NK-92 treated with Interleukin-12 subunit alpha and Interleukin-12 subunit beta, amount 100 ng/mL, for 24 hours (cell line): ENCODE measurements at regions not wholly inside any gene's neighbourhood (a gene's known extent, or its start where the extent isn't known, plus 50 kb on each side); places are given as distances from the start of the nearest gene placed in this dataset.

ENCODE experiments used
- DNase-seq: peaks from one replicate; lab custom pipeline; 2025; lab: John Stamatoyannopoulos, UW

GRCh38 chr4:1476140-1476513 lies 69.9 kb upstream of the NKX1-1 start:
- DNase-seq = no peak

DNA sequence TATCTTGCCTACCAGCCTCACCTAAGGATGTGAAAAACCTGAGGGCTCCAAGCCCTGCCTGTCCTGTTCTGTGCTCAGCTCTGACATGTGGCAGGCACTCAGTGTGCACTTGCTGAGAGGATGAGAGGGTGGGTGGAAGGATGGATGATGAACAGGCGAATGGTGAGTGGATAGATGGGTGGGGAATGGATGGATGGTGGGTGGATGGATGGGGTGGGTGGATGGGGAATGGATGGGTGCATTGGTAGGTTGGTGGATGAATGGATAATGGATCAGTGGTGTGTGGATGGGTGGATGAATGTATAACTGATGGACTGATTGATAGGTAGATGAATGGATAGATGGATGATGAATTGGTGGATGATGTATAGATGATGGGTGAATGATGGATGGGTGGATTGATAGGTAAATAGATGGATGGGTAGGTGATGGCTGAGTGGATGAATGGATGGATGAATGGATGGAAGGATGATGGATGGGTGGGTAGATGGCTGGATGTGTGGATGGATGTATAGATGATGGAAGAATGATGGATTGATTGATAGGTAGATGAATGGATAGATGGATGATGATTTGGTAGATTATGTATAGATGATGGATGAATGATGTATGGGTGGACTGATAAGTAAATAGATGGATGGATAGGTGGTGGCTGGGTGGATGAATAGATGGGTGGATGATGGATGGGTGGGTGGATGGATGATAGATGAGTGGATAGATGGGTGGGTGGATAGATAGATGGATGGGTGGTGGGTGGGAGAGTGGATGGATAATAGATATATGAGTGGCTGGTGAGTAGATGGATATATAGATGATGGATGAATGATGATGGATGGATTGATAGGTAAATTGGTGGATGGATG lies 69.3 kb upstream of the NKX1-1 start:
- DNase-seq = no peak

GRCh38 chr4:1474126-1475090 lies 68.2 kb upstream of the NKX1-1 start:
- DNase-seq = no peak

DNA sequence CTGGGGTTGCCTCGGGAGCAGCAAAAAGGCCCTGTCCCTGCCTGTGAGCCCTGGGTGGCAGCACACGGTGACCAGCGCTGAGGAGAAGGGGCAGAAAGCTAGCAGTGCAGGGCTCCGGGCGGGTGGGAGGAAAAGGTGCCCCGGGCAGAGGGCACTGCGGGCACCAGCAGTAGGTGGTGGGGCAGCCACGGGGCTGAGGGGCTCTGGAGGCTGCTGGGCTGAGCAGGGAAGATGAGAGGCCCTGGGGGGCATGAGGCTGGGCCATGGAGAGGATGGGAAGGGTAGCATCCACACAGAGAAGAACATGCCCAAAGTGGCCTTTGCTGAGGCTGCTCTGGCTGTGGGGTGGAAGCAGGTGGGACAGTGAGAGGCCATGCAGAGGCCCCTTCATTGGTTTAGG lies 67.5 kb upstream of the NKX1-1 start:
- DNase-seq = no peak

DNA sequence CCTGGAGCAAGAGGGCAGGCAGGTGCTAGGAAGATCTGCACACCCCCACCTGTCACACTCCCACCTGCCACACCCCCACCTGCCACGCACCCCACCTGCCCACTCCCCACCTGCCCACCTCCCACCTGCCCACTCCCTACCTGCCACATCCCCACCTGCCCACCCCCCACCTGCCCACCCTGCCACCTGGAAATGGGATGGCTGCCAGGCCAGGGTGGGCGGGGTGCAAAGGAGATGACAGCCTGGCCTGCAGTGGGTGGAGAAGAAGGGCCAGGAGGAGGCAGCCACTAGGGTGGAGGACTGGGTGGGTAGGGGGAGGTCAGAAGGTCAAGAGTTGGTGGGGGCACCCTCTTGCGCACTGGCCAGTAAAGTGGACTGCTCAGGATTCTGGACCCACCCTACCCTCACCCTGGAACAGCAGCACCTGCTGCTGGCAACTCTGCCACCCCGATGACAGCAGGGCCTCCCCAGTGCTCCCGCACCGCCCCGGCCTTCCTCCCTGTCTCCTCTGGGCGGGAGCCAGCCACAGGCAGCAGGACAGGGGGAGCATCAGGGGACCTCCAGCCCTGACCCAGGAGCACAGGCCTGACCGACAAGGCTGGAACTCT lies 66.8 kb upstream of the NKX1-1 start:
- DNase-seq = no peak

DNA sequence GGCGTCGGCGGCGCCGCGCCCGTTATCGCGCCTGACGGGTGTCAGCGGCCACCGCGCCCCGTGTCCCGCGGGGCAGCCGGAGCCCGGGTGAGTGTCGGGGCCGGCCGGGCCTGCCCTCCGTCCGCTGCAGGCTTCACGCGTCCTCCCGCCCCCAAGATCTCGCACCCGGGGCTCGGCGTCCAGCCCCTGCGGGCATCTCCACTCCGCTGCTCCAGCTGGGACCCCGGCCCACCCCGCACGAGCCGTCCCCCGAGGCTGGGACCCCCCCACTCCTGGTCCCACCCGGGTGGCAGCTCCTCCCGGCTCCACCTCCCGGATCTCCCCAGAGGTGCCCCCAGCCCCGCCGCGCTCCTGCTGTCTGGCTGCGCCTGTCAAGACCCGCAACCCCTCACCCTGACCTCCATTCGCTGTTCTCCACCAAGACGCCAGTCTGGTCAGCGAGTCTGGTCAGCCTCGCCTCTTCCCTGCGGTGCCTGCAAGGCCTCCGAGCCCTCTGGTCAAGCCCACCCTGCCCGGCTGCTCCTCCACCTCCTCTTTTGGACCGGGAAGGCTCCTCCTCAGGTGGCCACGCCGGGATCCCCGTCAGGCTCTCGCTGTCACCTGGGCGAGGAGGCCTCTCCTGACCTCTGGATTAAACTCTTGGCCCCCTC lies 66.0 kb upstream of the NKX1-1 start:
- DNase-seq = no peak

DNA sequence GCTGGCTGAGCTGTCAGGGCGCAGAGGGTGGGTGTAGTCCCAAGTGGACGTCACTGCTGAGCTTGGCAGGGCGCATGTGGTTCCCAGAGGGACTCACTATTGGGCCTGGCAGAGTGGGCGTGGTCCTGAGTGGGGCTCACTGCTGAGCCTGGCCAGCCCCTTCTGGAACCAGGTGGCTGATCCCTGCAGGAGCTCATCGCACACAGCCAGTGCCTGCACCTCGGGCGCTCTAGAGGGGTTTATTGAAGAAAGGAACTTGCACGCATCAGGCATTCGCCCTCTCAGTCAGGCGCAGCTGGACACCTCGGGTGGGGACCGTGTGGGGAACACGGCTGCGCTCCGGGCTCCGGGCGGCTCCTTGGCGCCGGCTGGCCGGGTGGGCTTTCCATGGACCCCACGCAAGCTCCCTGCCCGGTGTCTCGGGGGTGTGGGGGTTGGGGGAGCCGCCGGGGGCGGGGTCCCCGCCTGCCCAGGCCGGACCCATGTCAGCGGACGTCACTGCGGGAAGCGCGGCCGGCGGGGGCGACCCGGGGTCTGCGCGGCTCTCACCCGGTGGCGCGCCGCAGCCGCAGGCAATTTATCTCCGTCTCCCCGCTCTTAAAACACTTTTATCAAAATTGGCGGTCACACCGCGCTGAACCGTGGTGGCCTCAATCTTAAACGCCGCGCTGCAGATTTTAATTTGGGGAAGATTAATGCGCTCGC lies 65.4 kb upstream of the NKX1-1 start:
- DNase-seq = no peak

GRCh38 chr4:1470816-1471442 lies 64.7 kb upstream of the NKX1-1 start:
- DNase-seq = no peak

GRCh38 chr4:1470393-1470670 lies 64.1 kb upstream of the NKX1-1 start:
- DNase-seq = no peak

DNA sequence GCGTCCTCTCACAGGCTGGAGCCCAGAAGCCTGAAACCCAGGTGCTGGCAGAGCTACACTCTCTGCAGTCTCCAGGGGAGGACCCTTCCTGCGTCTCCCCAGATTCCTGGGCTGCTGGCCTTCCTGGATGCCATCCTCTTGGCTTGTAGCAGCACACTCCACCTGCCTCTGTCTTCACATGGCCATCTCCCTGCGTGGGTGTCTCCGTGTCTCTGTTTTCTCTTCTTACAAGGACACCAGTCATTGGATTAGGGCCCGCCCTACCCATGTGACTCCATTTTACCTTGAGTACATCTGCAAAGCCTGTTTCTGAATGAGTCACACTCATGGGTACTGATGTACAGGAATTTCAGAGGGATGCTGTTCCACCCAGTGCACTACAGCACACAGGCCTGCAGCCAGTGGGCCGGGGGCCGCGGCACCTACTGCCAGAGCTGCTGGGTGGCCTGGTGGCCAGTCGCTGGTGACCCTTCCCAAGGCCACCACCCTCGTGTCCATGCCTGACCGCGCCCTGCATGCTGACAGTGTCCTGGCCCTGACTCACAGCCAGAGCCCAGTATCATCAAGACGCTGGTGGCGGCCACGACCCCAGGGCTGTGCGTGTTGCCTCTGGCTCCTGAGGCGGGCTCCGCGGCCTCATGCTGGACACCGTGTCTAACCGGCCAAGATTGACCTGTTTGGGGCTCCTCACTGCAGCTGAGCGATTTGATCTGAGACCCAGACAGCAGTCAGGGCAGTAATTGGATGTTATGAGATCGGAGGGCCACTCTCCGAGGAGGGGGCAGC lies 63.6 kb upstream of the NKX1-1 start:
- no peak for DNase-seq

DNA sequence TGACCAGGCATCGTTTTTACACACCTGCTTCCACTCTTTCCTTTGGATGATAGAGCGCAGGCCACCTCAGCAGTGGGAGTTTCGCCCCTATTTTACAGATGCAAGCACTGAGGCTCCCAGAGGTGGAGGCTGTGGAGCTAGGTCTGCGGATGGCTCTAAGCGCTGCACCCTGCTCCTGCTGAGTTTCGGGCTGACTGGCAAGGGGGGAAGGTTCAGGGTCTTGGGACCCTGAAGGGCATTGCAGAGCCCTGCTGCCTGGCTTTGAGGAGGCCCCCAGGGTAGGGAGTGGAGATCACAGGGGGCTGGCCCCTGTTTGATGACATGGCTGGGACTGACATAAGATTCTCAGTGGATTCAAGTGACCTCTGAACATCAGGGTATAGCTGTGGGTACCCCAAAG lies 62.8 kb upstream of the NKX1-1 start:
- no peak for DNase-seq

DNA sequence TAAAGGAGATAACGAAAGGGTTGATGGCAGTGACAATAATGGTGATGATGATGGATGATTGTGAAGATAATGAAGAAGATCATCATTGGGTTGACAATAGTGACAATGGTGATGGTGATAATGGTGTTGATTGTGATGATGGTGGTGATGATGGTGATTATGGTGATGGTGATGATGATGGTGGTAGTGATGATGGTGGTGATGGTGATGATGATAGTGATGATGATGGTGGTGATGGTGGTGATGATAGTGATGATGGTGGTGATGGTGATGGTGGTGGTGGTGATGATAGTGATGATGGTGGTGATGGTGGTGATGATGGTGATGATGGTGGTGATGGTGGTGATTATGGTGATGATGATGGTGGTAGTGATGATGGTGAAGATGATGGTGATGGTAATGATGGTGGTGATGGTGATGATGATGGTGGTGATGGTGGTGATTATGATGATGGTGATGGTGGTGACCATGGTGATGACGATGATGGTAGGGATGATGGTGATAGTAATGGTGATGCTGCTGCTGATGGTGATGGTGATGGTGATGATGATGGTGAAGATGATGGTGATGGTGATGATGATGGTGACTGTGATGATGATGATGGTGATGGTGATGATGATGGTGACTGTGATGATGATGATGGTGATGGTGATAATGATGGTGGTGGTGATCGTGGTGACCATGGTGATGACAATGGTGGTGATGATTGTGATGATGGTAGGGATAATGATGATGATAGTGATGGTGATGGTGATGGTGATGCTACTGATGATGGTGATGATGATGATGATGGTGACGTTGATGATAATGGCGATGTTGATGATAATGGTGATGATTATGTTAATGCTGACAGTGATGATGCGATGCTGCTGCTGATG lies 61.6 kb upstream of the NKX1-1 start:
- DNase-seq = no peak

DNA sequence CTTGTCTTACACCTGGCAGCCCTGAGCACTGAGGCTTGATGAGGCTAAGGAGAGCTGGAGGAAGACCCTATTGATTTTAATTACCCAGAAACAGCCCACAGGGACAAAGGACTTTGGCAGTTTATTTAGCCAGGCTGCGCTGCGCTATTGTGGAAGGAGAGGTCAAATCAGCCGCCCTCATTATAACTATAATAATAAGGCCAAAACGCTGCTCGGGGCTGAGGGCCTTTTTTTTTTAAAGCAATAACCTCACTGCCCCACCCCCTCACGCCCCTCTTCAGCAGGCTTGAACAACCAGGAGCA lies 60.6 kb upstream of the NKX1-1 start:
- no peak for DNase-seq

DNA sequence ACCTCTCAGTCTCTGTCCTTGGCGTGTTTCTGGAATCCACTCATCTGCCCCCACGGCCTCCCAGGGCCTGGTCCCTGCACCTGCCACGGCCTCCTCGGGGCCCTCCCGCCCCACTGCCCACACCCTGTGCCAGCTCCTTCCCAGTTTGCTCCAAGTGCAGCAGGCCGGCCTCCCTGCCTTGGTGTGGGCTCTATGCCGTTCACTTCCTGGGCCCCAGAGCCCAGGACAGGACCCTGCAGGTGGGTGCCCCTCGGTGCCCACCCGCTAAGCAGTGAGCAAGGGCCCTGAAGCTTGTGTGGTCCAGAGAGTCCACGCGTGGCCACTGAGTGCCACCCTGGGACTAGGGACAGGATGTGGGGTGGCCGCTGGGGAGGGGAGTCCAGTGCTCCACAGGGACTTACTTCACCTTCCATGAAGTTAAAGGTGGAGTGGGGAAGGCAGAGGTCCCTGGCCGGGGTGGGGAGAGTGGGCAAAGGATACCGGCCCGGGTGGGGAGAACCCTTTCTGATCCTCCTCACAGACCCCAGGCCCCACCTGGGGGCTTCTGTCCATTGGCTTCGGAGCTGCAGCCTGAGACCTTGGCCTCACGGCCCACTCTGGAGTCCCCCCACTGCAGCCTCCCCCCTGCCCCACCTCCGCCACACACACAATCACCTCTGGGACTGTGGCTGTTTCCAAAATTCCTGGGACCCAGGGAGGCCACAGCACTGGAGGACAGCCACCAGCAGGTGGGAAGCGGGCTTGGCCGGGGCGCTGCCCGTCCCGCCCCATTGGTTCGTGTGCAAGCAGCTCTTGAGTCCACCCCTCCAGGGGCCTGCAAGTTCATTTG lies 60.0 kb upstream of the NKX1-1 start:
- DNase-seq = no peak

GRCh38 chr4:1465173-1466033 lies 59.2 kb upstream of the NKX1-1 start:
- DNase-seq = no peak

GRCh38 chr4:1464581-1465171 lies 58.4 kb upstream of the NKX1-1 start:
- DNase-seq = no peak

DNA sequence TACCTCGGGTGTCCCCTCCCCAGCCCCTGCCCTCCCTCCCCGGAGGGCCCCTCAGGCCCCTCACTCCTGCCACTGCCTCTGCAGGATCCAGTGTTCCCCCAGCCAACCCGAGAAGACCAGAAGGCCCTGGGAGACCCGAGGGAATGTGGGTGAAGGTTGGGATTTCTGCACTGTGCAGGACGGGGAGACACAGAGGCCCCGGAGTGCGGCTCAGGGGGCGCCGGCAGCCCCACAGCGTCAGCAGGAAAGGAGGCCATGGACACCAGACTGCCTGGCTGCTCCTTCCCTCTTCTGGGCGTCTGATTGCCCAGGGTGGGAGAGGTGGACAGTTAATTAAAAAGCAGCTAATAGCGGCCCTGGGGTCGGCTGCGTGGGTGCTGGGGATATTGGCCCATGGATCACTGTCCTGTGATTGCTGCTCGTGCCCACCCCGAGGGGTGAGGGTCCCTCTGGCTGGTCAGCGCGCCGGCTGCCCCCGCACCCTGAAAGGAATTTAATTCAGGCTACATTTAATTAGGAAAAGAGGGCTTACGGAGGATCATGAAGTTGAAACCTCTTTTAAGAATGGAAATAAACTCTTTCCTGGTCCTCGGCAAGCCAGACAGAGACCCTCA lies 57.8 kb upstream of the NKX1-1 start:
- DNase-seq = no peak
